ENCODE measurements at regions not wholly inside any gene's neighbourhood (a gene's known extent, or its start where the extent isn't known, plus 50 kb on each side); places are given as distances from the start of the nearest gene placed in this dataset.
"Not testable (repeated sequence)": the region's sequence is repeated elsewhere in the genome, so short reads cannot be mapped to it uniquely, and the experiment has no call there.

DNA sequence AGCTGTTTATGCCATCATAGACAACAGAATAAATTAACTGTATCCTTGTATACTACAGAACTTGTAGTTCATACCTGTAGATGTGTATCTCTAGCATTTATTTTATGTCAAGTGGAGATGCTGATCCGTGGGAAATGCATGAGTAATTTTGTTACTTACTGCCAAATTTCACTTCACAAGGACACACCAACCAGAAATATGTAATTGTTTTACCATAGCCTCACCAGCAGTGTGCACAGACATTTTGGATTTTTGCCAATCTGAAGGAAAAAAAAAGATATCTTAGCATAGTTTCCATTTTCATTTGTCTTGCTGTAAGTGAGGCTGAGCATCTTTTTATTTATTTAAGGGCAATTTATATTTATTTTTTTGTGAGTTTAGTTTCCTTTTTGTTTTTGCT lies 265.1 kb upstream of the OSR1 start:
- DNase-seq (ENCODE audit: low read depth in 2 of 2): peak; percentile 86 to 88
- H3K4me3 ChIP-seq (replicated peaks in 1 of 2; ENCODE audit: low read depth in 2 of 2, low read length in 2 of 2): no peak overlapping the region
- TF ChIP-seq, protein P1, sequence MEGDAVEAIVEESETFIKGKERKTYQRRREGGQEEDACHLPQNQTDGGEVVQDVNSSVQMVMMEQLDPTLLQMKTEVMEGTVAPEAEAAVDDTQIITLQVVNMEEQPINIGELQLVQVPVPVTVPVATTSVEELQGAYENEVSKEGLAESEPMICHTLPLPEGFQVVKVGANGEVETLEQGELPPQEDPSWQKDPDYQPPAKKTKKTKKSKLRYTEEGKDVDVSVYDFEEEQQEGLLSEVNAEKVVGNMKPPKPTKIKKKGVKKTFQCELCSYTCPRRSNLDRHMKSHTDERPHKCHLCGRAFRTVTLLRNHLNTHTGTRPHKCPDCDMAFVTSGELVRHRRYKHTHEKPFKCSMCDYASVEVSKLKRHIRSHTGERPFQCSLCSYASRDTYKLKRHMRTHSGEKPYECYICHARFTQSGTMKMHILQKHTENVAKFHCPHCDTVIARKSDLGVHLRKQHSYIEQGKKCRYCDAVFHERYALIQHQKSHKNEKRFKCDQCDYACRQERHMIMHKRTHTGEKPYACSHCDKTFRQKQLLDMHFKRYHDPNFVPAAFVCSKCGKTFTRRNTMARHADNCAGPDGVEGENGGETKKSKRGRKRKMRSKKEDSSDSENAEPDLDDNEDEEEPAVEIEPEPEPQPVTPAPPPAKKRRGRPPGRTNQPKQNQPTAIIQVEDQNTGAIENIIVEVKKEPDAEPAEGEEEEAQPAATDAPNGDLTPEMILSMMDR (IDR thresholded peaks at IDR 0.05; ENCODE audit: low read depth, low read length): no peak

DNA sequence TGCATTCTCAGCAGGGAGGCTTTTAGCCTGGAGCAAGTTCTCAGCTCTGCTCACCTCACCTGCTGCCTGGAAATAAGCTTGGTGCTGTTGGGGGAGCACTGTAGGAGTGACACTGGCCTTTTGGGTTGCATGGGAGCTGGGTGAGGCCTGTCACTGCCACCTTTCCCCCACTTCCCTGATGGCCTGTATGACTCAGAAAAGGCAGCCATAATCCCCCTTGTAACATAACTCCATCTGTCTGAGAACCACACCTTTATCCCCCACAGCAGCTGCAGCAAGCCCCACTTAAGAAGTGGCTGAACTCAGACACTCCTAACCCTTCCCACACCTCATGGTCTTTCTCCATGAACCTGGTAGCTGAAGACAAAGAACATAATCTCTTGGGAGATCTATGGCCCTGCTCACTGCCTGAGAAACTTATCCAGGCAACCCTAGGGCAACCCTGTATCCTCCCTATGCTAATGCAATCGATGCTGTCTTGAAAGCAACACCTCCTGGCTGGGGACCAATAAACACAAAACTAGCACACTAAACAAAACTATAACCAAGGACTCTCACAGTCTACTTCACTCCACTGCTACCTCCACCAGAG lies 258.9 kb upstream of the OSR1 start:
- peak in 1 of 2 donors; percentile 29 for DNase-seq (ENCODE audit: low read depth in 2 of 2)

DNA sequence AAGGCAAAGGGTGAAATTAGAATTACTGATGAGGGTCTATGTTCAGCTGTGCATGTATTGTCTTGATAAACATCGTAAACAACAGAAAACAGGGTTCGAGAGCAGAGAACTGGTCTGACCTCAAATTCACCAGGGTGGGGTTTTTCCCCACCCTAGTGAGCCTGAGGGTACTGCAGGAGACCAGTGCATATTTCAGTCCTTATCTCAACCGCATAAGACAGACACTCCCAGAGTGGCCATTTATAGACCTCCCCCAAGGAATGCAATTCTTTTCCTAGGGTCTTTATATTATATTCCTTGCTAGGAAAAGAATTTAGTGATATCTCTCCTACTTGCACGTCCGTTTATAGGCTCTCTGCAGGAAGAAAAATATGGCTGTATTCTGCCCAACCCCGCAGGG lies 257.0 kb upstream of the OSR1 start:
- DNase-seq (ENCODE audit: low read depth in 2 of 2); H3K4me3 ChIP-seq (replicated peaks in 1 of 2; ENCODE audit: low read depth in 2 of 2, low read length in 2 of 2): not testable (repeated sequence)

More for the DNA sequence above, 258.9 kb upstream of the OSR1 start:
- TF ChIP-seq, protein P1 (IDR thresholded peaks at IDR 0.05; ENCODE audit: low read depth, low read length): no peak
- no peak overlapping the region for H3K4me3 ChIP-seq (replicated peaks in 1 of 2; ENCODE audit: low read depth in 2 of 2, low read length in 2 of 2)

DNA sequence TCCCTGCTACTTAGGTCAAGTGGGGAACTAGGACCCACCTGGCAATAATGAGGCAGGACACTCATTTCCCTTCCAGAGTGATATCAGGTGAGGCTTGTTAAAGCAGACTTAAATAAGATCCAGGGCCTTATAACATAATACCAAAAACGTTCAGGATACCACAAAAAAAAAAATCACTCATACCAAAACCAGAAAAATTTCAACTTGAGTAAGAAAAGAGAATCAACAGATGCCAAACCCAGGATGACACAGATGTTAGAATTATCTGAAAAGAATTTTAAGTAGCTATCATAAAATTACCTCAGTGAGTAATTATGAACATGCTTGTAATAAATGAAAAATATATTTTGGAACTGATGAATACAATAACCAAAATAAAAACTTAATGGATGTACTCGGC lies 255.6 kb upstream of the OSR1 start:
- DNase-seq (ENCODE audit: low read depth in 2 of 2): peak in 1 of 2 donors; percentile 61
- H3K4me3 ChIP-seq (replicated peaks in 1 of 2; ENCODE audit: low read depth in 2 of 2, low read length in 2 of 2): no peak overlapping the region
- TF ChIP-seq, protein P1 (IDR thresholded peaks at IDR 0.05; ENCODE audit: low read depth, low read length): no peak

DNA sequence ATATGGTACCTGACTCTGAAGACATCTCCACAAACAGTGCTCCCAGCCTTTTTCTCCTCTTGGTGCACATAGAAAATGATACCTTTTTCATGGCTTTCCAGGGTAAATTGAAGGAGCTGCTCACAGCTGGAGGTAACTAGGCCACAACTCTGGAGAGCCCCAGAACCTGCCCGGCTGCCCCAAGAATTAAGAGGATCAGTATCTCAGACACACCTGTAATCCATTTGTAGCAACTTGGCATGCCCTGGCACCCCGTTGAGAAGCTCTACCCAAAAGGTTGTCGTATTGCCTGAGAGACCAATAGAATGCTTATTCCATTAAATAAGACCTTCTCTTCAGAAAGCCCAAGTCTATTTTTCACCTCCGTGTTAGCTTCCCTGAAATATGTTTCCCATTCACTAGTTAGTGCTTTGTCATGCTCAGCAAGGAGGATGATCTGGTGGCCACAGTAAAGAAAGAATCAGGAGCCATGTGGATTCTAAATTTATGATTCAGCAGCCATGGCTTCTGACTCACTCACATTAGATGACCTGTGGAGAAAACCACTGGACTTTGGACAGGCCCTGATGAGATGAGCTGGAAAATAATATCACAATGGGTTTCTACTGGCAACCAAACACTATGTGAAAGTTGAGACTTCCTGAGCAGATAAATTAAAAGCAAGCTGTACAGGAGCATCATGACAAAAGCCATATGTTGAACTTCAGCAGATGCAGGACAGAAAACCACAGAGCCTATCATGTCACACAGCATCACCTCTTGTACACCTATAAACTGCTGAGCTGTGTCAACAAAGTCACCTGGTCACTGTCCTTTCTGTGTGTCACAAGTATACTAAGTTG lies 253.3 kb upstream of the OSR1 start:
- H3K4me3 ChIP-seq (replicated peaks in 1 of 2; ENCODE audit: low read depth in 2 of 2, low read length in 2 of 2): no peak overlapping the region
- peak; percentile 93 to 98 for DNase-seq (ENCODE audit: low read depth in 2 of 2)
- TF ChIP-seq, protein P1 (IDR thresholded peaks at IDR 0.05; ENCODE audit: low read depth, low read length): no peak

DNA sequence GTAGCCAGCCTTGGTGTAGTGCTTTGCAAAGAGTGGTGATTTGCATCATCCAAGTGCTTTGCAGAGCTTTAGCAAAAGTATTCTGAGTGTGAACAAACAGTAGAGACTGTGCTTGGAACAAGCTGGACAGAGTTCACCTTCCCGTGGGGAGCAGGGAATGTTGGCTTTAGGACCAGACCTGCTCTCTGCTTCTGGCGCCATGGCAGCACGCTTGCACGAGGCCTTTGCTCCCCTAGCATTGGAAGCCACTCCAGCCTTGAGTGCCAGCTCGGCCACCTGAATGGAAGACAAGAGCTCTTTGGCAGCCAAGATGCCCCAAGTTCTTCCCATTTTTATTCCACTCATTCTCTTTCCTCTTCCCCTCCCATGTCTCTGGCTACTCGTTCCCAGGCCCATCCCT lies 250.8 kb upstream of the OSR1 start:
- TF ChIP-seq, protein P1 (IDR thresholded peaks at IDR 0.05; ENCODE audit: low read depth, low read length): no peak
- DNase-seq (ENCODE audit: low read depth in 2 of 2): no peak
- H3K4me3 ChIP-seq (replicated peaks in 1 of 2; ENCODE audit: low read depth in 2 of 2, low read length in 2 of 2): no peak overlapping the region

DNA sequence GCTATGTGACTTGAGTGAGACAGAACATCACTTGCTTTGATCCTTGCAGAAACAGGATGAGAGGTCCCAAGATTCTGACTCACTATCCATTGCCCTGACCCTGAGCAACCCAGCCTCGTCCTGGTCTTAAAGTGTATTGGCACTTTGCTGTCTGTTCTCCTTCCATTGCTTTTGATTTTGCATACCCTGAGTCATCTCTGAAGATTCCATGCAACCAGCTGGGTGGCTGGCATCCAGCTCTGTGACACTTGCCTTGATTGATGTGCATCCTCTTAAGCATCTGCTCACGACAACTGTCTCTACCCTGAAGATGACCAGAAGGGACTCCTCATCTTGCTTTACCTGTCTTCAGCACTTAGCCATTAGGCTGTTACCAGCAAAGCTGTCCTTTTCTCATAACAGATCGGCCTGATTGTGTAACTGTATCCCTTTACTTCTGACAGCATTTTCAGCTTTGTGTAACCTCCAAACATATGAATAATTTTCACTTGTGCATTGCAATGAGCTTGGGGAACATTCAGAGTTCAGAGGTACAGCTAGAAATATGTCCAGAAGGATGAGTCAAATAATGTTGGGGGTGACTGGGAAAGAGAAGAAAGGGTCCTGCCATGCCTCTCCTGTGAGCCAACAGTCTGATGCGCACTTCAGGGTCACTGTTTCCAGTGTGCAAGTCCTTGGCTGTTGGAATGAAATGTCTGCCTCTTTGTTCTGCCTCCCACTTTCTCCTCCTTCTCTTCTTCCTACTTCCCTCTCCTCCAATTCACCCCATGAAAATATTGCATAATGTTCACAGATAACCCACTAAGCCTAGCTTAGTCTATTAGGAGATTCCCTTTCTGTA lies 249.7 kb upstream of the OSR1 start:
- TF ChIP-seq, protein P1 (IDR thresholded peaks at IDR 0.05; ENCODE audit: low read depth, low read length): no peak

More for the DNA sequence above, 249.7 kb upstream of the OSR1 start:
- H3K4me3 ChIP-seq (replicated peaks in 1 of 2; ENCODE audit: low read depth in 2 of 2, low read length in 2 of 2): no peak overlapping the region
- DNase-seq (ENCODE audit: low read depth in 2 of 2): peak; percentile 76 to 86
